Spleen (tissue), 7 donors: ENCODE measurements at regions not wholly inside any gene's neighbourhood (a gene's known extent, or its start where the extent isn't known, plus 50 kb on each side); places are given as distances from the start of the nearest gene placed in this dataset.

ENCODE experiments used
- POLR2A ChIP-seq, 3 donors: fragments of 450-650 bp; IDR thresholded peaks; one replicate each; pipeline ENCODE4 v1.5.1; 2017; ENCODE audit warnings: antibody characterized with exemption in 3 of 3, mild to moderate bottlenecking in 1 of 3
- TF ChIP-seq, protein P1 (sequence below), 11 experiments: fragments of 200-600 bp in 7 of 11; fragments of 450-650 bp in 4 of 11; sonication (generic) in 4 of 11; IDR thresholded peaks in 8 of 11; conservative IDR thresholded peaks in 3 of 11; 1 replicate in 7 of 11; 2 replicates in 4 of 11; pipeline versions ENCODE4 v1.4.0 to v1.8.0; 2016 to 2021; ENCODE audit warnings: antibody characterized with exemption in 11 of 11, inconsistent platforms in 4 of 11, mild to moderate bottlenecking in 1 of 11
- donor health status: DM: no; HTN: no; CAD: no; lungs with moderate emphysema.
- donor health status: DM: no; HTN: no; CAD: no.
- donor health status: DM: no; HTN: no; CAD: no.

DNA sequence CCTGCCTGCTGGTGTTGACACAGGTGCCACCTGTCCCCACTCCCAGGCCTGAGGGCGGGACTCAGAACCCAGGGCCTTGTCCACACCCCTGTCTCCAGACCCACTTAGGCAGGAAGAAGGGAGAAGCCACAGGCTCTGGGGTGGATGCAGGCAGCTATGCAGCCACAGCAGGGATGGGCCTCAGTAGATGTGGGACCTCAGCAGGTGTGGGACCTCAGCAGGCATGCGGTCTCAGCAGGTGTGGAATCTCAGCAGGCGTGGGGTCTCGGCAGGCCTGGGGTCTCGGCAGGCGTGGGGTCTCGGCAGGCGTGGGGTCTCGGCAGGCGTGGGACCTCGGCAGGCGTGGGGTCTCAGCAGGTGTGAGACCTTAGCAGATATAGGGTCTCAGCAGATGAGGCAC, 118.0 kb upstream of the PITRM1 start:
- no peak for TF ChIP-seq POLR2A (IDR thresholded peaks at IDR 0.05)
- TF ChIP-seq, protein P1, sequence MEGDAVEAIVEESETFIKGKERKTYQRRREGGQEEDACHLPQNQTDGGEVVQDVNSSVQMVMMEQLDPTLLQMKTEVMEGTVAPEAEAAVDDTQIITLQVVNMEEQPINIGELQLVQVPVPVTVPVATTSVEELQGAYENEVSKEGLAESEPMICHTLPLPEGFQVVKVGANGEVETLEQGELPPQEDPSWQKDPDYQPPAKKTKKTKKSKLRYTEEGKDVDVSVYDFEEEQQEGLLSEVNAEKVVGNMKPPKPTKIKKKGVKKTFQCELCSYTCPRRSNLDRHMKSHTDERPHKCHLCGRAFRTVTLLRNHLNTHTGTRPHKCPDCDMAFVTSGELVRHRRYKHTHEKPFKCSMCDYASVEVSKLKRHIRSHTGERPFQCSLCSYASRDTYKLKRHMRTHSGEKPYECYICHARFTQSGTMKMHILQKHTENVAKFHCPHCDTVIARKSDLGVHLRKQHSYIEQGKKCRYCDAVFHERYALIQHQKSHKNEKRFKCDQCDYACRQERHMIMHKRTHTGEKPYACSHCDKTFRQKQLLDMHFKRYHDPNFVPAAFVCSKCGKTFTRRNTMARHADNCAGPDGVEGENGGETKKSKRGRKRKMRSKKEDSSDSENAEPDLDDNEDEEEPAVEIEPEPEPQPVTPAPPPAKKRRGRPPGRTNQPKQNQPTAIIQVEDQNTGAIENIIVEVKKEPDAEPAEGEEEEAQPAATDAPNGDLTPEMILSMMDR (IDR thresholded peaks at IDR 0.05 in 8 of 11, conservative IDR thresholded peaks at IDR 0.05 in 3 of 11) = no peak
